NCI-H748 (cell line): ENCODE measurements at regions not wholly inside any gene's neighbourhood (a gene's known extent, or its start where the extent isn't known, plus 50 kb on each side); places are given as distances from the start of the nearest gene placed in this dataset.

Experiments used
- DNase-seq: peaks from one replicate; lab custom pipeline; 2025; ENCODE audit not compliant: unreplicated experiment; lab: John Stamatoyannopoulos, UW

DNA sequence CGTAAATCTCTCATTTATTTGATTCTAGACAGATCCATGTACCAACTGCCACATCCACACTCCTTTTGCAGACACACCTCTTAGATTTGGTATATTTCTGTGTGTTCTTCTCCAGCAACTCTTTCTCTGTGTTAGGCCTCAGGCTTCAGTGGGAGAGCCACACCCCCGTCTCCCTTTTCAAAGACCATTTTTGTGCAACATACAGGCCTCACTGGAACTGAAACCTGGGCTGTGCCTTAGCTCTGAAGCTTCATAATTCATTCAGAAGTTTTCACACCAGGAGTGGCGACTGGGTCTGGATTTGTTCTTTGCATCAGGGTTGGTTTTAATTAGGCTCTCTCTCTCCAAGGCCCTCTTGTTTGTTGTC lies 170.2 kb downstream of the THBS2 start:
- peak; percentile 30 for DNase-seq

GRCh38 chr6:169082817-169083507 lies 170.7 kb downstream of the THBS2 start:
- DNase-seq: no peak

GRCh38 chr6:169082093-169082492 lies 171.6 kb downstream of the THBS2 start:
- no peak for DNase-seq

GRCh38 chr6:169081248-169081647 lies 172.4 kb downstream of the THBS2 start:
- no peak for DNase-seq

DNA sequence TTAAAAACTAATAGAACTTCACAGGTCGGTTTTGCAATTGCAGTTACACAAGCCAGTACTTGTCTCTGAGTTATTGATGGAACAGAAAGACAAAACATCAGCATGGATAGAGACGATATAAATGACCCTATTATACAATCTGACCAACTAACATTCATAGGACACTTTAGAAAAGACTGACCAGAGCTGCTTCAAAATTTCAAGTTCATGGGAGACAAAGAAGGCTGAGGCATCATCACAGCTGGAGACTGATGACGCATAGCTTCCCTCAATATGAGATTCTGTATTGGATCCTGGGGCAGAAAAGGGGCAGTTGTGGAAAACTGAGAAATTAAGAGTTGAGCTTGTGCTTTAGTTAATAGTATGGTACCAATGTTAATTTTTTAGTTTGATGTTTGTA lies 174.0 kb downstream of the THBS2 start:
- no peak for DNase-seq

DNA sequence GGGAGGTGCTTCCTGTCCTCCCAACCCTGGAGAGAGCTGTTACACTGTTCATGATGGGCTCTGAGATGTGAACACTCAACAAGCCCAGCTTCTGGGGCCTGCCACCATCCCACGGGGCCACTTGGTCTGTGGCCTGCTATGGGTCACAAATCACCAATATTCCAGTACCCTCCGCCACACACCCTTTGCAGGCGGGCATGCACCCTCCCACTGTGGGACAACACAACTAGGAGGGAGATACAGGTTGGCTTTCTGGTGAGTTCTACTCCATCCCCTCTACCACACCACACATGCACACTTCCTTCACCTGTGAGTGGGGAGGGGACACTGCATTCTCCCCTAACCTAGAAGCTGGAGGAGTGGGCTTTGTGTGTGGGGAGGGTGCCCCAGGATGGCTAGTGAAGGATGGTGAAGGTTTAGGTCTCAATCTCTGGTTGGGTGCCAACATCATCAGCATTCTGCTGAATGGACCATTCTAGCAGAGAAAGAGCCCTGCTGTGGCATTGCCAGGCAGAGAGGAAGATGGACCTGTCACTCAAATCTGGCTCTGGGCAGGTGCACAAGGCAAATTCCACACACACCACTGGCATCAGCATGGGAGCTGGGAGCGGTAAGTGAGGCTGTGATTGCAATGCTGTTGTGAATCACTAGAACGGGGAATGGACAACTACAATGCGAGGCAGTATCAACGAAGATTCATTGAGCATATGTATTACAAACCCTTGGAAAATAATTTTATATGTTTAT lies 175.1 kb downstream of the THBS2 start:
- no peak for DNase-seq

DNA sequence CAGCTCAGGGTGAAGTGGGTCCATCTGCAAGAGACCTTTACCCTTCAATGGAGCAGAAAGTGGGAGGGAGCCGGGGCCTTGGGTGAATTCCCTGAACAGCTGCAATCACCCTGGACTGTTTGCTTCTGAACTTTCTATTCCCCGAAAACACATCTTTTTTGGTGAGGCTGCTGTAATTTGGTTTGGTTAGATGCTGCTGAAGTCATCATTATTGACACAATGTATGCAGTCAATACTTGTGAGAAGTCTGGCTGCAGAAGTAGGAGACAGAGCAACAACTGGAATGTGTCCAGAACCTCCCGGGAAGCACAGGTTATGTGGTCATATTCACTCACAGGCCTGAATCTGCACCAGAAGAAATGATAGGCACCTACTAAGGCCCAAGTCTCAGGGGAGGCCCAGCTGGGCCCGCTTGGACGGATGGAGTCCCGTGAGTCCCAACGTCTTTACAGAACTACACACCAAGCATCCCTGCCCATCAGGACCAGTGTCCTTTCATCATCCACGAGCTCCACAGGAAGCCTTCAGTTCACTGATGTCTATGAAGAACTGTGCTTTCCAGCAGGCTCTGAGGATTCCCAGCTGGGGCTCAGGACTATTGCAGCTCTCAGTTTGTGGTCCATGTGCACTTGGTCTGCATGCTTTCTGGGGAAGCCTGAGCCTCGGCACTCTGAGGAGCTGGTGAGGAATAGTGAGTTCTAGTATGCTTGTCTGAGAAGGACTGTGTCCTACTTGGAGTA lies 177.6 kb downstream of the THBS2 start:
- DNase-seq: no peak

DNA sequence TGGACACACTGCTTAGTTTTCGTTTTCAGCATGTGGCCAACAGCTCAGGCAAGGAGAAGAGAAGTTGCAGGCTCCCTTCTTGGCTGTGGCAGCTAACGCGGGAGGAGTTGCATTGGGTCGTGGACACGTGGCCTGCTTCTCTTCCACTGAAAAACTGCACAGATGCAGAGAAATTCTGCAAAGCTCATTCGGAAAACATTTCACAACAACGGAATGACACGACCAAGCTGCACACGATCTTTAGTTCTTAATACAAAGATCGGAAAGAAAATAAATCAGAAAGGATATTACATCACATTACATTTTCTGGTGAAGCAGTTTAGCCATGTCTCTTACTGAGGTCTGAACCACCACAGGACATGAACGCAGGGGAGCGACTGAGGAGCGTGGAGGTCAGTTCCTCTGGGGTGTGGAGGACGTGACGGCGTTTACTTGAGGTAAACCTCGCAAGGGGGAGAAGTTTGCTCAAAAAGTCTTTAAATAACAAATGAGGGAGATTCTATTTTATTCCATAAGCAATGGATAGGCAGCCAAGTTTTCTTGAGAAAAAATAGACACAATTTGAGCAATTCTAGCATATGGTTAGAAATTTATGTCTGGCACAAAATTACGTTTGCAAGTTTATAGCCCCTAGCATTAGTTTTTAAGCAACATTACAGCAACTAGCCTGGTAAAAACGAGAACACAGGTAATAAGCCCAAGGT lies 178.3 kb downstream of the THBS2 start:
- DNase-seq: no peak

- DNase-seq: no peak
Measured at GRCh38 chr6:169074526-169074925, 179.1 kb downstream of the THBS2 start.

GRCh38 chr6:169073311-169073710 lies 180.3 kb downstream of the THBS2 start:
- no peak for DNase-seq

GRCh38 chr6:169072127-169073042 lies 181.3 kb downstream of the THBS2 start:
- DNase-seq: no peak

- DNase-seq: no peak
Measured at GRCh38 chr6:169071394-169071793, 182.3 kb downstream of the THBS2 start.

GRCh38 chr6:169070506-169071176 lies 183.0 kb downstream of the THBS2 start:
- no peak for DNase-seq

DNA sequence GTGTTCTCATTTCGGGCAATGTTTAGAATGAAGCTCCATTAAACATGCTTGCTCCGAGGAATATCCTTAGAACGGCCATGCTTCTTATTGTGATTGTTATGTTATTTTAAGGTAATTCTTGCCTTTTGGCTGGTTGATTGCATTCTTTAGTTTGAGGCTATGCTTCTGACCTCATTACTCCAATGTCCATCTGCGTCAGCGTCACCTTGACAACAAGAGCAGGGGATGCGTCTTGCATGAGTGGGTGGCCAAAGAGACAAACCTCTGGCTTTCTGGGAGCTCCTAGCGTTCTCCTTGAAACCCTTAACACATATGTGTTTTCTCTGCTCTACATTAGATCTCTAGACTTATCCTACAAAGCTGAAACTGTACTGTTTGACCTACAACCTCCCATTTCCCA lies 184.3 kb downstream of the THBS2 start:
- DNase-seq: no peak

DNA sequence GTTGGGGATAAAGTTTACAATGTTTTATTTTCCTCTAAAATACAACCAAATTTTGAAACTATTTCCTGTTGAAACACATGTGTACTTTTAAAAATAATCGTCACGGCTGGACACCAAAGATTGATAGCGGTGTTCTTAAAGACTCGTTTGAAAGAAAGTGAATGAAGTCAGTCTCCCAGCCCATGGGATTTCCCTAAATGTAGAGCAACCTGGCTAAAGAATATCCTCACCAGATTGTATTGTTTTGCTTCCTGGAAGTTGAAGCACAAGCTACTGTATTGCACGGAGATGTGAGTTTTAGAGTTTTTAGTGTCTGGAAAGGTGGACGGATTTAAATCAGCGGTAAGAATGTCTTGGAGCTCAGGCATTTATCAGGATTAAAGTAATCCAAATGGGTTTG lies 189.5 kb downstream of the THBS2 start:
- DNase-seq: no peak

- no peak for DNase-seq
Measured at GRCh38 chr6:169062272-169062671, 191.4 kb downstream of the THBS2 start.

- DNase-seq: no peak
Measured at GRCh38 chr6:169058634-169059033, 195.0 kb downstream of the THBS2 start.

DNA sequence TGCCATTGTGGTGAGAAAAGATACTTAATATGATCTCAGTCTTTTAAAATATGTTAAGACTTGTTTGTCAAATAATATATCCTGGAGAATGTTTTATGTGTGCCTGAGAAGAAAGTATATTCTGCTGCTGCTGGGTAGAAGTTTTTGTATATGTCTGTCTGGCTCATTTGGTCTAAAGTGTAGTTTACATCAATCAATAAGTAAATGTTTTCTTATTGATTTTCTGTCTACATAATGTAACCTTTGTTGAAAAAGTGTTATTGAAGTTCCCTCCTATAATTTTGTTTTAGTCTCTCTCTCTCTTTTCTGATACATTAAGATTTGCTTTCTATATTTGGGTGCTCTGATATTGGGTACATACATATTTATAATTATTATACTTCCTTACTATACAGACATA lies 201.2 kb downstream of the THBS2 start:
- DNase-seq: no peak

DNA sequence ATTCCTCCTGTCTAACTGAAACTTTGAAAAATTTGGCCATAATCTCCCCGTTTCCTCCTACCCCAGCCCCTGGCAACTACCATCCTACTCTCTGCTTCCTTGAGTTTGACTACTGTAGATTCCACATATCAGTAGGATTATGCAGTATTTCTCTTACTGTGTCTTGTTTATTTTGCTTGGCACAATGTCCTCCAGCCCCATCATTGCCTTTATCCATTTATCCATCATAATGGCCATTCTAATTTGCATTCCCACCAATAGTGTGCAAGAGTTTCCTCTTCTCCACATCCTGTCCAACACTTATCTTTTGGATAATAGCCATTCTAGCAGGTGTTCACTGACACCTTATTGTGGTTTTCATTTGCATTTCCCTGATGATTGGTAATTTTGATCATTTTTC lies 202.3 kb downstream of the THBS2 start:
- DNase-seq: peak; percentile 96

GRCh38 chr6:169048865-169049205 lies 204.8 kb downstream of the THBS2 start:
- DNase-seq: peak; percentile 84
